ENCODE measurements at regions not wholly inside any gene's neighbourhood (a gene's known extent, or its start where the extent isn't known, plus 50 kb on each side); places are given as distances from the start of the nearest gene placed in this dataset.

DNA sequence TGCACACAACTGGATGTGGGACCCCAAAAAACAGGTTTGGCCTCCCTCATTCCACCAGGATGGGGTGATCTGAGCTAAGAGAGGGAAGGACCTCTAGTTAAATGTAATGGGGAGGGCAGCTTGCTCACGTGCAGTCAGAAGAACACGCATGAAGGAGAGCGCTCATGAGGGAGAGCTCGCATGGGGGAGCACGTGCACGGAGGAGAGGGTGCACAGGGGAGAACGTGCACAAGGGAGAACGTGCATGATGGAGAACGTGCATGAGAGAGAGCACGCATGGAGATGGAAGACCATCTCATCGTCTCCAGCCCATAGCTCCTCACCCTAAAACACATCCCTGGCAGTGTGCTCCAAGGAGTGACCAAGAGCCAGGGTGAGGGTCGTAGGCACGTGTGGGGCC lies 141.2 kb downstream of the RBFOX3 start:
- no peak for FAIRE-seq

GRCh38 chr17:79468183-79468944 lies 142.5 kb downstream of the RBFOX3 start:
- FAIRE-seq = no peak

GRCh38 chr17:79466562-79467350 lies 144.1 kb downstream of the RBFOX3 start:
- FAIRE-seq = no peak

DNA sequence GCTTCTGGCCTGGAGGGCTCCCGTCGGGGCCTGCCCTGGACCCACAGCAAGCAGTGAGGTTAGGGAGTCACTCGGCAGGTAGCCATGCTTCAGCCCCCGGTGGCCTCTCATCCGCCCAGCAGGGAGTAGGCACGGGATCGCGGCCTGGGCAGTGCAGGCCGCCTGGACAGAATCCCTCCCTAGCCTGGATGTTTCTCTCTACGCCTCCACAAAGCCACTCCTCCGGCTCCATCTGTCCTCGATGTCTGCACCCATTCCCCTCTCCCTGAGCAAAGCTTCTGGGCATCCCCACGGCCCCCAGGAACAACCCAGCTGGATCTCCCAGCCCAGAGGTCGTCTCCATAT lies 145.2 kb downstream of the RBFOX3 start:
- no peak for FAIRE-seq

DNA sequence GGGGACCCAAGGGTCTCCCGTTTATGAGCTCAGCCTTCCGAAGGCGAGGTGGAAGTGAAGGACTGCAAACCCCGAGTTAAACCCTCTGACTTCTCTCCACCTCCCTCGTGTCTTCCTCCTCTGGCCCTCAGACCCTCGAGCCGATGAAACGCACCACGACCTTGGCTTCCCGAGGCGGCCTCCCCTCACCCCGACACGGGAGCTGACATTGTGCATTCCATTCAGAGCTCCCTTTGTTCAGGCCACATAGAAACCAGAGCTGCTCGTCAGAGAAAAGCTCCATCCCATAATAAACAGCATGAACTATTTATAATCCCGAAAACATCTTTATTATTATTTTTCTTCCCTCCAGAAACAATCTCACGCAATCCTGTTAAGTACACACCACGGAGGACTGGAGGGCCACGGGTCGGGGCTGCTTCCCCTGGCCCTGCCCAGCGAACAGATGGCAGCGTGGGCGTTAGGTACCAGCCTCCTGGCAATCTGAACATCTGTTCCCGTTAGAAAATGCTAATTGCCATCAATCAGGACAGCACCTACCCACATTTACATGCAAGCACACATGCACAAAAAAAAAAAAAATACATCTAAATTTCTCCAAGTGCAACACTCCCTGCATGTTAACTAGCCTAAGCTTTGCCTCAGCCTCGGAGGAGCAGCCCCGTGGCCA lies 145.7 kb downstream of the RBFOX3 start:
- no peak for FAIRE-seq

DNA sequence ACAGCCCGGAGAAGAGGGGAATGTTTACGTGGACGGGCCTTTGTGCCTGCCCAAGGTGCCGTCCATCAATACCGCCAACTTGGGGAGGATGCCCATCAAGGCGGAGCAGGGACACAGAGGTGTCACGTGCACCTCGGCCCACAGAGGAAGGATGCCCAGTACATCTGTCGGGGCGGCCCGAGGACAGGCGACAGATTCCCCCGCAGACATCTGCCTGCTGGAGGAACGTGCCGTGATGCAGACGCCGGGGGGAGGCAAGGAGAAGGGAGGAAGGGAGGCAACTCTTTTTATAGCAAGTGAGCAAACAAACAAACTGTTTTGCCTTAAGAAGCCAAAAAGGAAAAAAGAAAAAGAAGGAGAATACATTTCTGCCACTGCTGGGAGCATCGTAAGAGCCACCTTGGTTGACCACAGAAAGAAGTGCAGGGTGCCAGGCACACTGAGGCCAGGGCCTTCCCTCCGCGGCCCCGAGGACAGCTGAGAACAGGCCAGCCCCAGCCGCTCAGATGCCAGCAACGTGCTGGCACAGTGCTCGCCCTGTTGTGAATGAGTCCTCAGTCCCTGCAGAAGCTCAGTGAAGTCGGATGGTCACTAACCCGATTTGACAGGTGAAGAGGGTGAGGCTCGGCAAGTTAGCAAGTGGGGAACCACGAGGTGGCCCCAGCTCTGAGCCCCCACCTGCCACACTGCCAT lies 146.4 kb downstream of the RBFOX3 start:
- no peak for FAIRE-seq

DNA sequence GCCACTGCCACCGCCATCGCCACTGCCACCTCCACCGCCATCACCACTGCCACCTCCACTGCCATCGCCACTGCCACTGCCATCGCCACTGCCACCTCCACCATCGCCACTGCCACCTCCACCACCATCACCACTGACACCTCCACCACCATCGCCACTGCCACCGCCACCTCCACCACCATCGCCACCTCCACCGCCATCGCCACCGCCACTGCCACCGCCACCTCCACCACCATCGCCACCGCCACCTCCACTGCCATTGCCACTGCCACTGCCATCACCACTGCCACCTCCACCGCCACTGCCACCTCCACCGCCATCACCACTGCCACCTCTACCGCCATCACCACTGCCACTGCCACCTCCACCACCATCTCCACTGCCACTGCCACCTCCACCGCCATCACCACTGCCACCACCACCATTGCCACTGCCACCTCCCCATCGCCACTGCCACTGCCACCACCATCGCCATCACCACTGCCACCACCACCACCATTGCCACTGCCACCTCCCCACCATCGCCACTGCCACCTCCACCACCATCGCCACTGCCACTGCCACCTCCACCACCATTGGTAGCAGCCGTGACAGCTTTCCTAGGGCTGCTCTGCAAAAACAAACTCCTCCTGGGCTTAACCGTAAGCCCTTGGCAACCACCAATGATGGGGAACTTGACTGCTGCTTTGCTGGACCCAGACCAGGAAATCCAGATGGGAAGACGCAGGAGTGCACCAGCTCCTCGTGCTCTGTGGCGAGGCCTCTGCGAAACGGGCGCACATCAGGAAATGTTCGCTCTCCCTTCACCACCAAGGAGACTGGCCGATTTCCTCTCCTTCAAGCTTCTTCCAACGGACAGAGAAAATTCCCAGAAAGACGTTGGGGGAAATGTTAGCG lies 147.2 kb downstream of the RBFOX3 start:
- FAIRE-seq = no peak

DNA sequence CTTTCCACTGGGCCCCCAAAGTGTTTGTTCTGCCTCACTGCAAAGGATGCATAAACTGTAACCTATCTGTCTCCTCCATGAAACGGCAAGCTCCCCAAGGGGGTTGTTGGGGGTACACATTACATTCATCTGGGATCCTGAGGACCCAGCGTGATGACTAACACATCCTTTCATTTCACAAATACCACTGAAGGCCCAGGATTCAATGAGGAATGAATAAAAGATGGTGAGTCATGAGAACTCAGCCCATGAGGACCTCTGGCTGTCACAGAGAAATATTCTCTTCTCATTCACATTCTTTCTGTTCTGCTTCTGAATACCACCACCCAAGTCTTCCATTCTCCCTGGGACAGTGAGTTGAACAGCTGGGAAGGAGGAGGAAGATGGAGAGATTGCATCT lies 149.8 kb downstream of the RBFOX3 start:
- no peak for FAIRE-seq

DNA sequence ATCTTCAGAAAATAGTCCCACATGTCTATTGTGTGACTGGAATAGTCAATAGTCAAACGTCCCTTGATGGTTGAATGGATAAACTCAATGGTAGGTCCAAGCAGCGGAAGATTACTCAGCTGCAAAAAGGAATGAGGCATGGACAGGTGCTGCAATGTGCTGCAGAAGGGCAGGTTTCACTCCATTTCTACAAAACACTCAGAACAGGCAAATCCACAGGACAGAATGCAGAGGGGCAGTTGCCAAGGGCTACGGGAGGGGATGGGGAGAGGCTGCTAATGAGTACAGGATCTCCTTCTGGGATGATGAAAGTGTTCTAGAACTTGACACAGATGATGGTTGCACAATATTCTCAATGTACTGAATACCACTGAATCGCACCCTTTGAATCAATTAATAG lies 151.0 kb downstream of the RBFOX3 start:
- FAIRE-seq = no peak

GRCh38 chr17:79459003-79459655 lies 151.7 kb downstream of the RBFOX3 start:
- FAIRE-seq = no peak

- no peak for FAIRE-seq
These were observed 152.5 kb downstream of the RBFOX3 start for GRCh38 chr17:79458356-79458755.

- no peak for FAIRE-seq
These were observed 153.0 kb downstream of the RBFOX3 start for GRCh38 chr17:79457889-79458288.

DNA sequence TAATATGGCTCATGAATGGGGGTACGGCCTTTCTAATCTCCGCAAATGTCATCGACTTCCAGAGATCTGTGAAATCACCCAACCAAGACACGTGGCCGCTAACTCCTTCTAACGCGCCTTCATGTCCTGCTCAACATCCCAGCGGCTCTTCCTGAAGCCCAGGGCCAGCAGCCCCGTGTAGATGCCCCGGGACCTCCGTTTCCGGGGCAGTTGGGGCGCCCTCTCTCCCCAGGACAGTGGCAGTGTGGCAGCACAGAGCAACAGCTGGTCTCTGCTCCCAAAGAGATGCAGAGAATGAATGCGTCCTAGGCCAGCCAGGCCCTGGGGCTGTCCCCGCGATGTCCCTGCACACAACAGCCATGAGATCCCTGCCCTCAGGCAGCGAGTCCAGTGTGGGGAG lies 153.5 kb downstream of the RBFOX3 start:
- FAIRE-seq = no peak

GRCh38 chr17:79455636-79456035 lies 155.2 kb downstream of the RBFOX3 start:
- FAIRE-seq = no peak

- FAIRE-seq = no peak
These were observed 156.0 kb downstream of the RBFOX3 start for GRCh38 chr17:79454826-79455225.

DNA sequence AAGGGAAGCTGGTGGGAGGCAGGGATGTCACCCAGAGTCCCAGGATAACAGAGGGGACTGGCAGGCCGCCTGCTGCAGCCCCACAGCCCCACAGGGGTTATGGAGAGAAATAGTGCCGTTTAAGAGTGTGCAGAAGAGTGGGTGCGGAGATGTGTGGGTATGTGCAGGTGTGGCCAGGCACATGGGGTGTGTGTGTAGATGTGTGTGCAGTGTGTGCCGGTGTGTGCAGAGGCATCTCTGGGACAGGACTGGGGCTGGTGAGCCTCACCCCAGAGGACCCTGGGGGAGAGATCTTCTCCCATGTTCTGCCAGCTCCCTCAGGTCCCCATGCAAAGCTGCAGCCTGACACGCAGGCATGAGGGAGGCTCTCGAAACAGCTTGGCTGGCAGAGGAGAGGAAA lies 157.4 kb downstream of the RBFOX3 start:
- FAIRE-seq = no peak

GRCh38 chr17:79452706-79453105 lies 158.1 kb downstream of the RBFOX3 start:
- FAIRE-seq = no peak

GRCh38 chr17:79451167-79451566 lies 159.7 kb downstream of the RBFOX3 start:
- no peak for FAIRE-seq

DNA sequence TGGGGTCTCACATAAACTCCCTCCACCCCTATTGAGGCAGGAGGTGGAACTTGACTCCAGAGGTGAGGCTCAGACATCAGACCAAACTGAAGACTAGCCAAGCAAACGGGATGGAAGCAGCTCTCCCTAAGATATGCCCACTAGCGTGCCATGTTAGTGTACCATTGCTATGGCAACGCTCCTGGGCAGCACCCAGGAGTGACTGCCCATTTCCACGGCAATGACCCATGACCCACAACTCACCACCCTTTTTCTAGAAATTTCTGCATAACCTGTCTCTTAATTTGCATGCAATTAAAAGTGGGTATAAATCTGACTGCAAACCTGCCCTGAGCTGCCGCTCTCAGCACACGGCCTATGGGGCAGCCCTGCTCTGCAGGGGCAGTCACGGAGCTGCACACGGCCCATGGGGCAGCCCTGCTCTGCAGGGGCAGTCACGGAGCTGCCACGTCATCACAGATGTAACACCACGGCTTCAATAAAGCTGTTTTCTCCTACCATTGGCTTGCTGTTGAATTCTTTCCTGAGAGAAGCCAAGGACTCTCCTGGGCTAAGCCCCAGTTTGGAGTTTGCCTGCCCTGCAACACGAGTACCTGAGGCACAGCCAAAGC lies 164.3 kb downstream of the RBFOX3 start:
- FAIRE-seq = no peak

DNA sequence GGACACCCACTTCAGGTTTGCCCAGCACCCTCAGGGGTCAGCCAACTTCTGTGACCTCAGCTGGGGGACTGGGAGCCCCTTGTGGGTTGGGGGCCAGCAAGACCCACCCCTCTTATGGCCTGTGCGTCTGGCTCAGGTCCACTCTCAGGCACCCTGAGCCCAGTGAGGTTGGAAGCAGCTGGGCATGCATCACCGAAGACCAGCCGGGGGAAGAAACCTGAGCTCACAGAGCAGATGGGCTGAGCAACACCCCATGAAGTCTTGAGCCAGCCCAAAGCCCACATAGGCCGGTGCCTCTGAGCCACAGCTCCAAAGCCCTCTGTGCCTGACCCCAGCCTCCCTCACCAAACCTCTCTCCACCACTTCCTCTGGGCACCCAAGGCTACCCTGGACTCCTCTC lies 166.7 kb downstream of the RBFOX3 start:
- no peak for FAIRE-seq

DNA sequence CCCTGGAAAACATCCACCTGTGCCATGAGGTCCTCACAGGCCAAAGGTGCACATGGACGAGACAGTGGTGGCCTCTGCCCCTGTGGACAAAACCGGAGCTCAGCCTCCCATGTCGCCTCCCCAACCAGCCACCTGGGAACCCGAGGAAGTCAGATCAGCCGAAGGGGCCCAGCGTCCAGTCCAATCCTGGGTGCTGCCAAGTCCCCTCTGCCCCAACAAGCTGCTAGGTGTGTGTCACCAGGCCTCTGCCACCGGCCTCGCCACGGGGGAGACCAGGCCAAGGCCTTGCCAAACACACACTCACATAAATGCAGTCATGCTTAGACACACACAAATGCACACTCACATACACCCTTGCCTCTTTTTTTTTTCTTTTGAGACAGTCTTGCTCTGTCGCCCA lies 167.8 kb downstream of the RBFOX3 start:
- FAIRE-seq = no peak
